ENCODE measurements at regions not wholly inside any gene's neighbourhood (a gene's known extent, or its start where the extent isn't known, plus 50 kb on each side); places are given as distances from the start of the nearest gene placed in this dataset.

GRCh38 chr13:73695325-73695724, 438.9 kb downstream of the KLF12 start:
- no peaks in the 10 kb centered on the region for H3K9me3 ChIP-seq
- WGBS, 3 donors: 96 to 98% (median 97%) methylated on average over 14 of the region's 14 CpGs
- no peaks in the 10 kb centered on the region for H3K27me3 ChIP-seq
- no peaks in the 10 kb centered on the region for H3K4me1 ChIP-seq (ENCODE audit: insufficient read depth)
- intact Hi-C loops (cut with DNase I): no loop called here
- no peak overlapping the region for H3K4me3 ChIP-seq
- no peaks in the 10 kb centered on the region for H3K36me3 ChIP-seq
- no peak overlapping the region for H3K27ac ChIP-seq
- no peak for DNase-seq
- TF ChIP-seq CTCF (IDR thresholded peaks at IDR 0.05) (no peak), POLR2A (IDR thresholded peaks at IDR 0.05) (no peak), EP300 (IDR thresholded peaks at IDR 0.05) (no peak)

GRCh38 chr13:73693215-73693614, 441.0 kb downstream of the KLF12 start:
- 10 to 20% (median 13%) methylated on average over 2 of the region's 2 CpGs for WGBS, 3 donors
- Histone ChIP-seq H3K4me1 (ENCODE audit: insufficient read depth) (no peaks in the 10 kb centered on the region), H3K36me3 (no peaks in the 10 kb centered on the region), H3K27me3 (no peaks in the 10 kb centered on the region), H3K9me3 (no peaks in the 10 kb centered on the region), H3K27ac (no peak overlapping the region), H3K4me3 (no peak overlapping the region)
- no peak for TF ChIP-seq CTCF (IDR thresholded peaks at IDR 0.05)
- TF ChIP-seq POLR2A (IDR thresholded peaks at IDR 0.05): no peak
- TF ChIP-seq EP300 (IDR thresholded peaks at IDR 0.05): no peak
- intact Hi-C loops (cut with DNase I): no loop called here
- DNase-seq: no peak

- WGBS, 3 donors: 83 to 86% (median 85%) methylated on average over 4 of the region's 4 CpGs
- TF ChIP-seq POLR2A (IDR thresholded peaks at IDR 0.05) (no peak), CTCF (IDR thresholded peaks at IDR 0.05) (no peak), EP300 (IDR thresholded peaks at IDR 0.05) (no peak)
- intact Hi-C loops (cut with DNase I): no loop called here
- no peaks in the 10 kb centered on the region for H3K27me3 ChIP-seq
- no peak for DNase-seq
- H3K4me3 ChIP-seq: no peak overlapping the region
- H3K36me3 ChIP-seq: no peaks in the 10 kb centered on the region
- no peak overlapping the region for H3K27ac ChIP-seq
- H3K9me3 ChIP-seq: no peaks in the 10 kb centered on the region
- H3K4me1 ChIP-seq (ENCODE audit: insufficient read depth): no peaks in the 10 kb centered on the region
Measured at GRCh38 chr13:73691891-73692290, 442.3 kb downstream of the KLF12 start.

DNA sequence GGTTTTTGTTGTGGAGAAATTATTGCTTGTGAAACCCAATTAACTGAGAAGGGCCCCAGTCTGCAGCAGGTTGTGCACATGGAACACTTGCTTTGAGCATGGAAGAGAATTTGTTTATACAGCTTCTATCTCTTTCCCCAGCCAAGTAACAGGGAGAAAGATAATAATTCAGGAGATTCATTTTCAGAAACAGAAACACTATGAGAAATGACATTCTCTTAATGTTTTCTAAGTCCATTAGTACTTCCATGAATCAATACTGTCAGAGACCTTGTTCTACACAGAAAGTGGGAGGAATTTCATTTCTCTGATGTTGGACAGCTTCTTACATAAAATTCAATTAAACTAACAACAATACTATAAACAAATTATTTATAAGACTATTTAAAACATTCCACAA, 446.3 kb downstream of the KLF12 start:
- Histone ChIP-seq H3K4me3 (no peak overlapping the region), H3K9me3 (no peaks in the 10 kb centered on the region), H3K36me3 (no peaks in the 10 kb centered on the region), H3K4me1 (ENCODE audit: insufficient read depth) (no peaks in the 10 kb centered on the region), H3K27ac (no peak overlapping the region), H3K27me3 (no peaks in the 10 kb centered on the region)
- TF ChIP-seq POLR2A (IDR thresholded peaks at IDR 0.05) (no peak), EP300 (IDR thresholded peaks at IDR 0.05) (no peak), CTCF (IDR thresholded peaks at IDR 0.05) (no peak)
- no peak for DNase-seq
- intact Hi-C loops (cut with DNase I): no loop called here

GRCh38 chr13:73687087-73687486, 447.1 kb downstream of the KLF12 start:
- 86 to 93% (median 88%) methylated on average over 4 of the region's 4 CpGs for WGBS, 3 donors
- no peaks in the 10 kb centered on the region for H3K27me3 ChIP-seq
- no peak for TF ChIP-seq POLR2A (IDR thresholded peaks at IDR 0.05)
- H3K36me3 ChIP-seq: no peaks in the 10 kb centered on the region
- H3K27ac ChIP-seq: no peak overlapping the region
- H3K4me1 ChIP-seq (ENCODE audit: insufficient read depth): no peaks in the 10 kb centered on the region
- intact Hi-C loops (cut with DNase I): no loop called here
- no peaks in the 10 kb centered on the region for H3K9me3 ChIP-seq
- no peak overlapping the region for H3K4me3 ChIP-seq
- no peak for DNase-seq

Data from ovary (tissue), 7 donors.